CD14-positive monocyte (primary cell): ENCODE measurements at regions not wholly inside any gene's neighbourhood (a gene's known extent, or its start where the extent isn't known, plus 50 kb on each side); places are given as distances from the start of the nearest gene placed in this dataset.

Experiments
- DNase-seq, 3 donors: peaks; one replicate each; pipeline ENCODE4 v3.0.0-alpha.2; 2011 to 2022
- H2AFZ ChIP-seq: 2 replicates; pipeline ENCODE4 v1.6.0; 2012; ENCODE audit warnings: mild to moderate bottlenecking, low read depth, low read length, inconsistent platforms; ENCODE audit not compliant: insufficient read depth, poor library complexity, severe bottlenecking
- H3K27ac ChIP-seq, 2 donors: 1 replicate in 1 of 2; 2 replicates in 1 of 2; pipeline ENCODE4 v1.5.1; 2012 to 2013; ENCODE audit warnings: low read length in 2 of 2, control low read depth in 1 of 2, inconsistent platforms in 1 of 2, low read depth in 1 of 2, mild to moderate bottlenecking in 1 of 2
- H3K27me3 ChIP-seq, 2 donors: one replicate each; pipeline versions ENCODE4 v1.6.0 to v1.6.1; 2011 to 2013; ENCODE audit warnings: low read length in 2 of 2; ENCODE audit not compliant: control insufficient read depth in 2 of 2, insufficient read depth in 2 of 2
- H3K36me3 ChIP-seq, 2 donors: replicated peaks in 1 of 2; 1 replicate in 1 of 2; 2 replicates in 1 of 2; pipeline versions ENCODE4 v1.5.1 to v1.6.1; 2012 to 2013; ENCODE audit warnings: low read length in 2 of 2, control low read depth in 1 of 2, inconsistent platforms in 1 of 2, mild to moderate bottlenecking in 1 of 2; ENCODE audit not compliant: insufficient read depth in 2 of 2, control insufficient read depth in 1 of 2
- H3K4me1 ChIP-seq, 2 donors: 1 replicate in 1 of 2; 2 replicates in 1 of 2; pipeline versions ENCODE4 v1.5.1 to v1.6.1; 2012 to 2013; ENCODE audit warnings: low read length in 2 of 2, control low read depth in 1 of 2, inconsistent platforms in 1 of 2, mild to moderate bottlenecking in 1 of 2, moderate library complexity in 1 of 2; ENCODE audit not compliant: insufficient read depth in 2 of 2, control insufficient read depth in 1 of 2
- H3K4me2 ChIP-seq: replicated peaks from 2 replicates; pipeline ENCODE3; 2012; ENCODE audit warnings: low read length, moderate library complexity, mild to moderate bottlenecking; ENCODE audit not compliant: poor library complexity, severe bottlenecking; ENCODE audit errors: extremely low read depth
- H3K4me3 ChIP-seq, 3 experiments: fragments of 200-600 bp in 1 of 3; sonication (generic) in 1 of 3; replicated peaks in 1 of 3; 1 replicate in 2 of 3; 2 replicates in 1 of 3; pipeline ENCODE4 v1.5.1; 2011 to 2013; ENCODE audit warnings: low read length in 3 of 3, mild to moderate bottlenecking in 3 of 3, control low read depth in 2 of 3, low read depth in 2 of 3, inconsistent platforms in 1 of 3, moderate library complexity in 1 of 3
- H3K79me2 ChIP-seq: 2 replicates; pipeline ENCODE4 v1.6.0; 2012; ENCODE audit warnings: mild to moderate bottlenecking, control low read depth, inconsistent platforms, low read length, moderate library complexity; ENCODE audit not compliant: insufficient read depth
- H3K9ac ChIP-seq: 2 replicates; pipeline ENCODE4 v1.6.0; 2017; ENCODE audit warnings: low read length, mild to moderate bottlenecking; ENCODE audit not compliant: insufficient read depth, poor library complexity, severe bottlenecking
- H3K9me3 ChIP-seq, 2 donors: replicated peaks in 1 of 2; 1 replicate in 1 of 2; 2 replicates in 1 of 2; pipeline versions ENCODE4 v1.5.1 to v1.6.1; 2012 to 2013; ENCODE audit warnings: low read length in 2 of 2, control low read depth in 1 of 2; ENCODE audit not compliant: control insufficient read depth in 1 of 2, insufficient read depth in 1 of 2
- H4K20me1 ChIP-seq: 2 replicates; pipeline ENCODE4 v1.6.0; 2012; ENCODE audit warnings: mild to moderate bottlenecking, low read length, control low read depth, moderate library complexity; ENCODE audit not compliant: insufficient read depth
- H3K27ac Mint-ChIP-seq, 7 donors: one replicate each; pipeline ENCODE4 v1.8.0; 2020; ENCODE audit warnings: mild to moderate bottlenecking in 7 of 7, mixed read lengths in 7 of 7, moderate library complexity in 6 of 7, inconsistent platforms in 2 of 7
- H3K27me3 Mint-ChIP-seq, 3 donors: one replicate each; pipeline ENCODE4 v1.8.0; 2021 to 2022; ENCODE audit warnings: low read depth in 3 of 3, mild to moderate bottlenecking in 3 of 3, mixed read lengths in 3 of 3, moderate library complexity in 3 of 3, inconsistent platforms in 1 of 3
- H3K36me3 Mint-ChIP-seq, 2 donors: one replicate each; pipeline ENCODE4 v1.8.0; 2020; ENCODE audit warnings: mixed read lengths in 2 of 2, inconsistent platforms in 1 of 2, mild to moderate bottlenecking in 1 of 2
- H3K4me1 Mint-ChIP-seq: one replicate; pipeline ENCODE4 v1.8.0; 2020; ENCODE audit warnings: mild to moderate bottlenecking, mixed read lengths
- H3K4me3 Mint-ChIP-seq, 2 donors: one replicate each; pipeline ENCODE4 v1.8.0; 2020; ENCODE audit warnings: mild to moderate bottlenecking in 2 of 2, mixed read lengths in 2 of 2, moderate library complexity in 1 of 2
- H3K9me3 Mint-ChIP-seq, 7 donors: one replicate each; pipeline ENCODE4 v1.8.0; 2020 to 2022; ENCODE audit warnings: mixed read lengths in 7 of 7, mild to moderate bottlenecking in 6 of 7, moderate library complexity in 6 of 7, inconsistent platforms in 2 of 7
- CTCF ChIP-seq: fragments of 200-600 bp; IDR thresholded peaks from one replicate; pipeline ENCODE4 v1.8.0; 2022; ENCODE audit warnings: antibody characterized with exemption, mild to moderate bottlenecking
- WGBS: methylation state at CpG from one replicate; pipeline ENCODE4 v1.1.5; 2013; ENCODE audit warnings: missing lambda C conversion rate; ENCODE audit not compliant: insufficient coverage; 5-methylcytosine and 5-hydroxymethylcytosine counted together
- intact Hi-C, 2 donors: fragments of 100-400 bp; cut with micrococcal nuclease; formaldehyde crosslinking; loops; one replicate each; pipeline versions ENCODE4 v1.15.0 to v1.15.1; 2023

- H3K9me3 Mint-ChIP-seq, result no peaks in the 10 kb centered on the region
- no peak overlapping the region for H2AFZ ChIP-seq
- no peak overlapping the region for H3K27ac ChIP-seq
- no peak overlapping the region for H3K27ac Mint-ChIP-seq
- no peaks in the 10 kb centered on the region for H3K36me3 ChIP-seq
- no peaks in the 10 kb centered on the region for H4K20me1 ChIP-seq
- peaks cover 11 to 13% of the 10 kb centered on the region in 2 donors for H3K4me1 ChIP-seq
- no peak for TF ChIP-seq CTCF
- H3K9ac ChIP-seq, result no peak overlapping the region
- H3K36me3 Mint-ChIP-seq, result no peaks in the 10 kb centered on the region
- H3K4me2 ChIP-seq, result no peak overlapping the region
- peaks cover 16% of the 10 kb centered on the region for H3K4me1 Mint-ChIP-seq
- H3K79me2 ChIP-seq, result no peaks in the 10 kb centered on the region
- H3K27me3 Mint-ChIP-seq, result peaks cover 29 to 52% (median 38%) of the 10 kb centered on the region in 3 donors
- no peak overlapping the region for H3K4me3 Mint-ChIP-seq
- no peak for DNase-seq
- H3K4me3 ChIP-seq, result no peak overlapping the region
- 94% methylated on average over 5 of the region's 8 CpGs for WGBS
- peaks cover 0 to 29% of the 10 kb centered on the region in 2 donors for H3K27me3 ChIP-seq
- intact Hi-C loops, result no loop called here
- H3K9me3 ChIP-seq, result no peaks in the 10 kb centered on the region
These were observed 142.9 kb downstream of the CDC5L start for GRCh38 chr6:44530209-44530909.

GRCh38 chr6:44530910-44531234, 143.4 kb downstream of the CDC5L start:
- intact Hi-C loops, result no loop called here
- H2AFZ ChIP-seq, result no peak overlapping the region
- no peak overlapping the region for H3K9ac ChIP-seq
- H3K27me3 ChIP-seq, result peaks cover 0 to 29% of the 10 kb centered on the region in 2 donors
- no peaks in the 10 kb centered on the region for H3K36me3 ChIP-seq
- H3K27ac Mint-ChIP-seq, result no peak overlapping the region
- WGBS, result 100% methylated on average over 2 of the region's 3 CpGs
- peaks cover 16% of the 10 kb centered on the region for H3K4me1 Mint-ChIP-seq
- H3K27ac ChIP-seq, result no peak overlapping the region
- H3K4me1 ChIP-seq, result peaks cover 11 to 13% of the 10 kb centered on the region in 2 donors
- DNase-seq, result no peak
- H4K20me1 ChIP-seq, result no peaks in the 10 kb centered on the region
- H3K4me3 Mint-ChIP-seq, result no peak overlapping the region
- TF ChIP-seq CTCF, result no peak
- no peaks in the 10 kb centered on the region for H3K9me3 ChIP-seq
- H3K79me2 ChIP-seq, result no peaks in the 10 kb centered on the region
- no peaks in the 10 kb centered on the region for H3K9me3 Mint-ChIP-seq
- H3K4me3 ChIP-seq, result no peak overlapping the region
- H3K4me2 ChIP-seq, result no peak overlapping the region
- peaks cover 29 to 48% (median 36%) of the 10 kb centered on the region in 3 donors for H3K27me3 Mint-ChIP-seq
- no peaks in the 10 kb centered on the region for H3K36me3 Mint-ChIP-seq
